ENCODE measurements at regions not wholly inside any gene's neighbourhood (a gene's known extent, or its start where the extent isn't known, plus 50 kb on each side); places are given as distances from the start of the nearest gene placed in this dataset.

- no peak overlapping the region for H3K4me3 Mint-ChIP-seq
- no peaks in the 10 kb centered on the region for H3K4me1 Mint-ChIP-seq
- WGBS (ENCODE audit: insufficient coverage): 86% methylated on average over 1 of the region's 1 CpG
- H3K27me3 Mint-ChIP-seq (ENCODE audit: low read depth in 2 of 2): no peaks in the 10 kb centered on the region
- Histone ChIP-seq H3K4me1 (ENCODE audit: control insufficient read depth, insufficient read depth, low read length) (no peaks in the 10 kb centered on the region), H3K27ac (ENCODE audit: low read length) (no peak overlapping the region), H3K4me3 (ENCODE audit: low read length) (no peak overlapping the region), H3K9me3 (ENCODE audit: control insufficient read depth, insufficient read depth, low read length) (no peaks in the 10 kb centered on the region), H3K36me3 (ENCODE audit: control insufficient read depth, insufficient read depth, low read length) (no peaks in the 10 kb centered on the region), H3K27me3 (ENCODE audit: control insufficient read depth, insufficient read depth, low read length) (no peaks in the 10 kb centered on the region)
- no peak overlapping the region for H3K27ac Mint-ChIP-seq
- intact Hi-C loops (cut with micrococcal nuclease): no loop called here
- peaks cover 8 to 9% of the 10 kb centered on the region in 2 donors for H3K9me3 Mint-ChIP-seq
- no peaks in the 10 kb centered on the region for H3K36me3 Mint-ChIP-seq
- TF ChIP-seq, protein P1, sequence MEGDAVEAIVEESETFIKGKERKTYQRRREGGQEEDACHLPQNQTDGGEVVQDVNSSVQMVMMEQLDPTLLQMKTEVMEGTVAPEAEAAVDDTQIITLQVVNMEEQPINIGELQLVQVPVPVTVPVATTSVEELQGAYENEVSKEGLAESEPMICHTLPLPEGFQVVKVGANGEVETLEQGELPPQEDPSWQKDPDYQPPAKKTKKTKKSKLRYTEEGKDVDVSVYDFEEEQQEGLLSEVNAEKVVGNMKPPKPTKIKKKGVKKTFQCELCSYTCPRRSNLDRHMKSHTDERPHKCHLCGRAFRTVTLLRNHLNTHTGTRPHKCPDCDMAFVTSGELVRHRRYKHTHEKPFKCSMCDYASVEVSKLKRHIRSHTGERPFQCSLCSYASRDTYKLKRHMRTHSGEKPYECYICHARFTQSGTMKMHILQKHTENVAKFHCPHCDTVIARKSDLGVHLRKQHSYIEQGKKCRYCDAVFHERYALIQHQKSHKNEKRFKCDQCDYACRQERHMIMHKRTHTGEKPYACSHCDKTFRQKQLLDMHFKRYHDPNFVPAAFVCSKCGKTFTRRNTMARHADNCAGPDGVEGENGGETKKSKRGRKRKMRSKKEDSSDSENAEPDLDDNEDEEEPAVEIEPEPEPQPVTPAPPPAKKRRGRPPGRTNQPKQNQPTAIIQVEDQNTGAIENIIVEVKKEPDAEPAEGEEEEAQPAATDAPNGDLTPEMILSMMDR (IDR thresholded peaks at IDR 0.05): no peak
- no peak for ATAC-seq
- DNase-seq: no peak
Measured at GRCh38 chr4:136934601-136935000, 597.7 kb downstream of the PCDH18 start.

DNA sequence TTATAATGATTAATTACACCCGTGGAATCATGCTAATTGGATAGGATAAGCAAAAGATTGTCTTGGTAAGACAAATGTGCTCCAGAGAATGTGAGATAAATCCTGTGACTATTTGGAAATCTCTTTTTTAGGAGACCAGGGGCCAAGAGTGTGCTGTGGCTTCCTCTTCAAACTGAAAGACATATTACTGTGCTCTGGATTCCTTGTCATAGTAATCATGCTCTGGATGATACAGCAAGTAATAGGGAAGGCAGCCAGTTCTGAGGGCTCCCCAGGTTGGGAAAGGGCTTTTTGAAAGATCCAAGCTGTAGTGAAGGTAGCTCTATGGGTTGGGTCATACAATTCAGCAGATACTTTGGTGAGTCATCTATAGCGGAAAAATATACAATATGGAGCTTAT lies 600.5 kb downstream of the PCDH18 start:
- DNase-seq (no peak), ATAC-seq (no peak)
- no peak overlapping the region for H3K27ac ChIP-seq (ENCODE audit: low read length)
- no peaks in the 10 kb centered on the region for H3K4me1 Mint-ChIP-seq
- intact Hi-C loops (cut with micrococcal nuclease): no loop called here
- H3K27me3 Mint-ChIP-seq (ENCODE audit: low read depth in 2 of 2): no peaks in the 10 kb centered on the region
- no peaks in the 10 kb centered on the region for H3K36me3 ChIP-seq (ENCODE audit: control insufficient read depth, insufficient read depth, low read length)
- H3K4me1 ChIP-seq (ENCODE audit: control insufficient read depth, insufficient read depth, low read length): no peaks in the 10 kb centered on the region
- H3K4me3 ChIP-seq (ENCODE audit: low read length): no peak overlapping the region
- TF ChIP-seq, protein P1 (IDR thresholded peaks at IDR 0.05): no peak
- H3K9me3 Mint-ChIP-seq: peaks cover 10 to 15% of the 10 kb centered on the region in 2 donors
- H3K9me3 ChIP-seq (ENCODE audit: control insufficient read depth, insufficient read depth, low read length): peaks cover 4% of the 10 kb centered on the region
- 100% methylated on average over 1 of the region's 2 CpGs for WGBS (ENCODE audit: insufficient coverage)
- no peak overlapping the region for H3K27ac Mint-ChIP-seq
- H3K4me3 Mint-ChIP-seq: no peak overlapping the region
- H3K27me3 ChIP-seq (ENCODE audit: control insufficient read depth, insufficient read depth, low read length): no peaks in the 10 kb centered on the region
- H3K36me3 Mint-ChIP-seq: peaks cover 3% of the 10 kb centered on the region

- Mint-ChIP-seq H3K4me3 (no peak overlapping the region), H3K36me3 (peaks cover 6% of the 10 kb centered on the region), H3K4me1 (no peaks in the 10 kb centered on the region), H3K9me3 (peaks cover 12 to 17% of the 10 kb centered on the region in 2 donors), H3K27me3 (ENCODE audit: low read depth in 2 of 2) (no peaks in the 10 kb centered on the region), H3K27ac (no peak overlapping the region)
- DNase-seq (no peak), ATAC-seq (no peak)
- WGBS (ENCODE audit: insufficient coverage): 90% methylated on average over 16 of the region's 16 CpGs
- H3K4me3 ChIP-seq (ENCODE audit: low read length): no peak overlapping the region
- peaks cover 4% of the 10 kb centered on the region for H3K9me3 ChIP-seq (ENCODE audit: control insufficient read depth, insufficient read depth, low read length)
- no peaks in the 10 kb centered on the region for H3K27me3 ChIP-seq (ENCODE audit: control insufficient read depth, insufficient read depth, low read length)
- intact Hi-C loops (cut with micrococcal nuclease): no loop called here
- no peak overlapping the region for H3K27ac ChIP-seq (ENCODE audit: low read length)
- no peaks in the 10 kb centered on the region for H3K4me1 ChIP-seq (ENCODE audit: control insufficient read depth, insufficient read depth, low read length)
- TF ChIP-seq, protein P1 (IDR thresholded peaks at IDR 0.05): no peak
- no peaks in the 10 kb centered on the region for H3K36me3 ChIP-seq (ENCODE audit: control insufficient read depth, insufficient read depth, low read length)
Measured at GRCh38 chr4:136928957-136929411, 603.3 kb downstream of the PCDH18 start.

- peaks cover 11 to 13% of the 10 kb centered on the region in 2 donors for H3K9me3 Mint-ChIP-seq
- H3K27ac Mint-ChIP-seq: no peak overlapping the region
- H3K4me3 ChIP-seq (ENCODE audit: low read length): no peak overlapping the region
- H3K36me3 Mint-ChIP-seq: peaks cover 6% of the 10 kb centered on the region
- no peaks in the 10 kb centered on the region for H3K4me1 Mint-ChIP-seq
- DNase-seq (no peak), ATAC-seq (no peak)
- no peaks in the 10 kb centered on the region for H3K36me3 ChIP-seq (ENCODE audit: control insufficient read depth, insufficient read depth, low read length)
- no peak overlapping the region for H3K27ac ChIP-seq (ENCODE audit: low read length)
- no peaks in the 10 kb centered on the region for H3K27me3 Mint-ChIP-seq (ENCODE audit: low read depth in 2 of 2)
- H3K4me1 ChIP-seq (ENCODE audit: control insufficient read depth, insufficient read depth, low read length): no peaks in the 10 kb centered on the region
- H3K4me3 Mint-ChIP-seq: no peak overlapping the region
- TF ChIP-seq, protein P1 (IDR thresholded peaks at IDR 0.05): no peak
- intact Hi-C loops (cut with micrococcal nuclease): no loop called here
- peaks cover 4% of the 10 kb centered on the region for H3K9me3 ChIP-seq (ENCODE audit: control insufficient read depth, insufficient read depth, low read length)
- H3K27me3 ChIP-seq (ENCODE audit: control insufficient read depth, insufficient read depth, low read length): no peaks in the 10 kb centered on the region
Measured at GRCh38 chr4:136927172-136927571, 605.1 kb downstream of the PCDH18 start.

All from natural killer cell (primary cell).